Liver (tissue), 3 donors: ENCODE measurements at regions not wholly inside any gene's neighbourhood (a gene's known extent, or its start where the extent isn't known, plus 50 kb on each side); places are given as distances from the start of the nearest gene placed in this dataset.

ENCODE experiments used
- ATF3 ChIP-seq: IDR thresholded peaks from 2 replicates; pipeline ENCODE4 v1.6.1; 2016; ENCODE audit warnings: antibody characterized with exemption
- CTCF ChIP-seq: fragments of 150-350 bp; IDR thresholded peaks from 2 replicates; pipeline ENCODE4 v1.5.1; 2017; ENCODE audit warnings: improper control_type of control experiment, low read depth, low read length; ENCODE audit not compliant: missing input control
- EGR1 ChIP-seq, 2 donors: IDR thresholded peaks; 2 replicates each; pipeline ENCODE4 v1.6.1; 2016 to 2018; ENCODE audit warnings: antibody characterized with exemption in 2 of 2, low read depth in 2 of 2
- FOXA1 ChIP-seq: IDR thresholded peaks from 2 replicates; pipeline ENCODE4 v1.6.1; 2016; ENCODE audit warnings: antibody characterized with exemption
- GABPA ChIP-seq, 2 donors: IDR thresholded peaks in 1 of 2; conservative IDR thresholded peaks in 1 of 2; 2 replicates each; pipeline ENCODE4 v1.6.1; 2016; ENCODE audit warnings: antibody characterized with exemption in 2 of 2, mild to moderate bottlenecking in 1 of 2, moderate library complexity in 1 of 2
- HNF4G ChIP-seq: IDR thresholded peaks from 2 replicates; pipeline ENCODE4 v1.6.1; 2016; ENCODE audit warnings: antibody characterized with exemption
- JUND ChIP-seq, 2 donors: IDR thresholded peaks; 2 replicates each; pipeline ENCODE4 v1.6.1; 2016; ENCODE audit warnings: antibody characterized with exemption in 2 of 2
- MAX ChIP-seq: IDR thresholded peaks from 2 replicates; pipeline ENCODE4 v1.6.1; 2016; ENCODE audit warnings: antibody characterized with exemption
- RAD21 ChIP-seq, 2 donors: IDR thresholded peaks; 2 replicates each; pipeline ENCODE4 v1.6.1; 2016; ENCODE audit warnings: antibody characterized with exemption in 2 of 2, mild to moderate bottlenecking in 2 of 2
- REST ChIP-seq: IDR thresholded peaks from 2 replicates; pipeline ENCODE4 v1.6.1; 2016; ENCODE audit warnings: antibody characterized with exemption, mild to moderate bottlenecking
- RXRA ChIP-seq, 2 donors: IDR thresholded peaks; 2 replicates each; pipeline ENCODE4 v1.6.1; 2017 to 2018; ENCODE audit warnings: antibody characterized with exemption in 2 of 2, mild to moderate bottlenecking in 1 of 2
- TAF1 ChIP-seq: conservative IDR thresholded peaks from 2 replicates; pipeline ENCODE4 v1.6.1; 2016; ENCODE audit warnings: antibody characterized with exemption, mild to moderate bottlenecking
- YY1 ChIP-seq: IDR thresholded peaks from 2 replicates; pipeline ENCODE4 v1.6.1; 2016; ENCODE audit warnings: antibody characterized with exemption, mild to moderate bottlenecking
- ZBTB33 ChIP-seq: IDR thresholded peaks from 2 replicates; pipeline ENCODE4 v1.6.1; 2016; ENCODE audit warnings: antibody characterized with exemption
- donor health status: healthy.
- donor health status: healthy.

GRCh38 chr12:87841935-87842334, 187.3 kb downstream of the C12orf50 start:
- TF ChIP-seq CTCF, result no peak
- no peak for TF ChIP-seq JUND (IDR thresholded peaks at IDR 0.05)
- TF ChIP-seq HNF4G, result no peak
- TF ChIP-seq ATF3, result no peak
- TF ChIP-seq MAX, result no peak
- no peak for TF ChIP-seq TAF1
- TF ChIP-seq GABPA (IDR thresholded peaks at IDR 0.05 in 1 of 2, conservative IDR thresholded peaks at IDR 0.05 in 1 of 2), result no peak
- no peak for TF ChIP-seq REST
- TF ChIP-seq RAD21 (IDR thresholded peaks at IDR 0.05), result no peak
- TF ChIP-seq ZBTB33, result no peak
- no peak for TF ChIP-seq FOXA1
- no peak for TF ChIP-seq YY1
- TF ChIP-seq EGR1 (IDR thresholded peaks at IDR 0.05; ENCODE audit: low read depth in 2 of 2), result no peak
- TF ChIP-seq RXRA (IDR thresholded peaks at IDR 0.05), result no peak
